ENCODE measurements at regions not wholly inside any gene's neighbourhood (a gene's known extent, or its start where the extent isn't known, plus 50 kb on each side); places are given as distances from the start of the nearest gene placed in this dataset.

DNA sequence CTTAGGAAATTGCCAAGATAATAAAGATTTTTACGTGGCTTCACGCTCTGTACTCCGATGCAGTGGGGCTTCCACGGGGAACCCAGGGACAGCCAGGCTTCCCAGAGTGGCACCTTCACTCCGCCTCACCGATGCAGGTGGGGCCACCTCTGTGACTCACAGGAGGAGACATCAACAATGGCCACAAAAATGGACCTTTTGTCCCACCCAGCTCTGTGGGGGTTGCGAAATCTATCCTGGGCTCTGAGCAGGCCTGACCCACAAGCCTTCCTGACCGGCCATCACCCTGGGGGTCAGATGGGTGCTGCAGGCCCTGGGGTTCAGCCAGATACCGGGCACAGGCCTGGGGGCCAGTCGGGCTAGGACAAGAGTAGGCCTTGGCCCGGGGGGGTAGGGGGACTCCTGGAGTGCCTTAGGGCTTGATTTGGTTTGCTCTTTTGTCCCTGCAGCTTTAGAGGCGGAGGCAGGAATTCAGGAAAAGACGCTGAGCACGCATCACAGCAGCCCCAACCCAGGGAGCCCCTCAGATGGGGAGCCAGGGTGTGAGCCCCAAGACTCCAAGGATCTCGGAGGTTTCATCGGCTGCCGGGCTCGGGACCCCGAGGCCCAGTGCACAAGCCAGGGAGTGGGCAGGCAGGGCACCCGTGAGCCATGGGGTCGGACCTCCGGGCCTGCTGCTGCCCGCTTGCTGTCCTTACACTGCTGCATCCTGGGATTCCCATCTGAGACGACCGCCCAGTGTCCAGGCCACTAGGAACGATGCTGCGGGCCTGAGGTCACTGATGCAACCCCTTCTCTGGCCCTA lies 136.5 kb upstream of the NKX1-1 start:
- Mint-ChIP-seq H3K9me3 (ENCODE audit: insufficient read depth) (no peaks in the 10 kb centered on the region), H3K27me3 (peaks cover 7% of the 10 kb centered on the region), H3K4me1 (no peaks in the 10 kb centered on the region), H3K27ac (no peak overlapping the region), H3K4me3 (no peak overlapping the region)
- ChIA-PET POLR2A (no interaction called here), CTCF (no interaction called here)
- Histone ChIP-seq H3K4me3 (ENCODE audit: control extremely low read depth in 1 of 5, extremely low read depth in 1 of 5, insufficient read depth in 1 of 5, low read depth in 2 of 5, low read length in 4 of 5) (no peak overlapping the region), H3K4me1 (ENCODE audit: control insufficient read depth in 2 of 2, insufficient read depth in 2 of 2, low read length in 2 of 2) (no peaks in the 10 kb centered on the region), H3K9me3 (ENCODE audit: control extremely low read depth in 1 of 3, control insufficient read depth in 2 of 3, insufficient read depth in 1 of 3, low read length in 2 of 3) (no peaks in the 10 kb centered on the region), H3K4me2 (replicated peaks; ENCODE audit: low read depth, low read length, poor library complexity, severe bottlenecking) (no peak overlapping the region), H2AFZ (ENCODE audit: insufficient read depth, low read depth, low read length, poor library complexity, severe bottlenecking) (no peak overlapping the region), H3K79me2 (ENCODE audit: control insufficient read depth, insufficient read depth, low read length) (no peaks in the 10 kb centered on the region), H3K36me3 (replicated peaks in 1 of 2; ENCODE audit: control extremely low read depth in 1 of 2, control insufficient read depth in 1 of 2, extremely low read depth in 1 of 2, insufficient read depth in 2 of 2, low read length in 1 of 2) (no peaks in the 10 kb centered on the region), H4K20me1 (ENCODE audit: control insufficient read depth, insufficient read depth, low read length, poor library complexity, severe bottlenecking) (no peaks in the 10 kb centered on the region), H3K9ac (ENCODE audit: low read length) (no peak overlapping the region), H3K27me3 (replicated peaks in 1 of 4; ENCODE audit: control extremely low read depth in 1 of 4, control insufficient read depth in 3 of 4, insufficient read depth in 4 of 4, low read length in 3 of 4) (no peaks in the 10 kb centered on the region), H3K27ac (ENCODE audit: low read length in 2 of 2) (no peak overlapping the region)
- 86% methylated on average over 27 of the region's 27 CpGs for WGBS (ENCODE audit: insufficient coverage)
- intact Hi-C loops (cut with micrococcal nuclease), result no loop called here
- ATAC-seq (ENCODE audit: low read depth), result no peak
- TF ChIP-seq, protein P1, sequence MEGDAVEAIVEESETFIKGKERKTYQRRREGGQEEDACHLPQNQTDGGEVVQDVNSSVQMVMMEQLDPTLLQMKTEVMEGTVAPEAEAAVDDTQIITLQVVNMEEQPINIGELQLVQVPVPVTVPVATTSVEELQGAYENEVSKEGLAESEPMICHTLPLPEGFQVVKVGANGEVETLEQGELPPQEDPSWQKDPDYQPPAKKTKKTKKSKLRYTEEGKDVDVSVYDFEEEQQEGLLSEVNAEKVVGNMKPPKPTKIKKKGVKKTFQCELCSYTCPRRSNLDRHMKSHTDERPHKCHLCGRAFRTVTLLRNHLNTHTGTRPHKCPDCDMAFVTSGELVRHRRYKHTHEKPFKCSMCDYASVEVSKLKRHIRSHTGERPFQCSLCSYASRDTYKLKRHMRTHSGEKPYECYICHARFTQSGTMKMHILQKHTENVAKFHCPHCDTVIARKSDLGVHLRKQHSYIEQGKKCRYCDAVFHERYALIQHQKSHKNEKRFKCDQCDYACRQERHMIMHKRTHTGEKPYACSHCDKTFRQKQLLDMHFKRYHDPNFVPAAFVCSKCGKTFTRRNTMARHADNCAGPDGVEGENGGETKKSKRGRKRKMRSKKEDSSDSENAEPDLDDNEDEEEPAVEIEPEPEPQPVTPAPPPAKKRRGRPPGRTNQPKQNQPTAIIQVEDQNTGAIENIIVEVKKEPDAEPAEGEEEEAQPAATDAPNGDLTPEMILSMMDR (IDR thresholded peaks at IDR 0.05), result no peak
- TF ChIP-seq EZH2 (IDR thresholded peaks at IDR 0.05; ENCODE audit: borderline replicate concordance, insufficient read depth, low read depth, low read length, poor library complexity, severe bottlenecking), result no peak
- DNase-seq, result no peak

DNA sequence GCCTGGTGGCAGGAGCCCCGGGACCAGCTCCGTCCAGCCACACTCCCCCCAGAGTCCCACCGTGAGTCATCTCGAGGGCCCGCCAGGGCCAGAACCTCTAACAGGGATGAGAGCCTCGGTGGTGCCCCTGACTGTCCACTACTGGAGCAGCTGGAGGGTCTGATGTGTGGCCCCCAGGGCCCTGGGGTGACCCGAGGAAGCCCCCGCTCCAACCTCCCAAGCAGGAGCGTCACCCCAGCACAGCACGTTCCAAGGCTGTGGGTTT lies 135.9 kb upstream of the NKX1-1 start:
- Mint-ChIP-seq H3K4me3 (no peak overlapping the region), H3K4me1 (no peaks in the 10 kb centered on the region), H3K9me3 (ENCODE audit: insufficient read depth) (no peaks in the 10 kb centered on the region), H3K27me3 (peaks cover under 1% of the 10 kb centered on the region), H3K27ac (no peak overlapping the region)
- H3K9ac ChIP-seq (ENCODE audit: low read length), result no peak overlapping the region
- no peak overlapping the region for H3K4me3 ChIP-seq (ENCODE audit: control extremely low read depth in 1 of 5, extremely low read depth in 1 of 5, insufficient read depth in 1 of 5, low read depth in 2 of 5, low read length in 4 of 5)
- no peak overlapping the region for H3K4me2 ChIP-seq (replicated peaks; ENCODE audit: low read depth, low read length, poor library complexity, severe bottlenecking)
- H3K36me3 ChIP-seq (replicated peaks in 1 of 2; ENCODE audit: control extremely low read depth in 1 of 2, control insufficient read depth in 1 of 2, extremely low read depth in 1 of 2, insufficient read depth in 2 of 2, low read length in 1 of 2), result no peaks in the 10 kb centered on the region
- no peaks in the 10 kb centered on the region for H4K20me1 ChIP-seq (ENCODE audit: control insufficient read depth, insufficient read depth, low read length, poor library complexity, severe bottlenecking)
- DNase-seq (no peak), ATAC-seq (ENCODE audit: low read depth) (no peak)
- TF ChIP-seq, protein P1 (IDR thresholded peaks at IDR 0.05), result no peak
- TF ChIP-seq EZH2 (IDR thresholded peaks at IDR 0.05; ENCODE audit: borderline replicate concordance, insufficient read depth, low read depth, low read length, poor library complexity, severe bottlenecking), result no peak
- POLR2A ChIA-PET, result no interaction called here
- intact Hi-C loops (cut with micrococcal nuclease), result no loop called here
- H2AFZ ChIP-seq (ENCODE audit: insufficient read depth, low read depth, low read length, poor library complexity, severe bottlenecking), result no peak overlapping the region
- no peaks in the 10 kb centered on the region for H3K9me3 ChIP-seq (ENCODE audit: control extremely low read depth in 1 of 3, control insufficient read depth in 2 of 3, insufficient read depth in 1 of 3, low read length in 2 of 3)
- H3K4me1 ChIP-seq (ENCODE audit: control insufficient read depth in 2 of 2, insufficient read depth in 2 of 2, low read length in 2 of 2), result no peaks in the 10 kb centered on the region
- CTCF ChIA-PET, result no interaction called here
- H3K27ac ChIP-seq (ENCODE audit: low read length in 2 of 2), result no peak overlapping the region
- WGBS (ENCODE audit: insufficient coverage), result 91% methylated on average over 10 of the region's 10 CpGs
- H3K79me2 ChIP-seq (ENCODE audit: control insufficient read depth, insufficient read depth, low read length), result no peaks in the 10 kb centered on the region
- no peaks in the 10 kb centered on the region for H3K27me3 ChIP-seq (replicated peaks in 1 of 4; ENCODE audit: control extremely low read depth in 1 of 4, control insufficient read depth in 3 of 4, insufficient read depth in 4 of 4, low read length in 3 of 4)
